ENCODE measurements at regions not wholly inside any gene's neighbourhood (a gene's known extent, or its start where the extent isn't known, plus 50 kb on each side); places are given as distances from the start of the nearest gene placed in this dataset.

DNA sequence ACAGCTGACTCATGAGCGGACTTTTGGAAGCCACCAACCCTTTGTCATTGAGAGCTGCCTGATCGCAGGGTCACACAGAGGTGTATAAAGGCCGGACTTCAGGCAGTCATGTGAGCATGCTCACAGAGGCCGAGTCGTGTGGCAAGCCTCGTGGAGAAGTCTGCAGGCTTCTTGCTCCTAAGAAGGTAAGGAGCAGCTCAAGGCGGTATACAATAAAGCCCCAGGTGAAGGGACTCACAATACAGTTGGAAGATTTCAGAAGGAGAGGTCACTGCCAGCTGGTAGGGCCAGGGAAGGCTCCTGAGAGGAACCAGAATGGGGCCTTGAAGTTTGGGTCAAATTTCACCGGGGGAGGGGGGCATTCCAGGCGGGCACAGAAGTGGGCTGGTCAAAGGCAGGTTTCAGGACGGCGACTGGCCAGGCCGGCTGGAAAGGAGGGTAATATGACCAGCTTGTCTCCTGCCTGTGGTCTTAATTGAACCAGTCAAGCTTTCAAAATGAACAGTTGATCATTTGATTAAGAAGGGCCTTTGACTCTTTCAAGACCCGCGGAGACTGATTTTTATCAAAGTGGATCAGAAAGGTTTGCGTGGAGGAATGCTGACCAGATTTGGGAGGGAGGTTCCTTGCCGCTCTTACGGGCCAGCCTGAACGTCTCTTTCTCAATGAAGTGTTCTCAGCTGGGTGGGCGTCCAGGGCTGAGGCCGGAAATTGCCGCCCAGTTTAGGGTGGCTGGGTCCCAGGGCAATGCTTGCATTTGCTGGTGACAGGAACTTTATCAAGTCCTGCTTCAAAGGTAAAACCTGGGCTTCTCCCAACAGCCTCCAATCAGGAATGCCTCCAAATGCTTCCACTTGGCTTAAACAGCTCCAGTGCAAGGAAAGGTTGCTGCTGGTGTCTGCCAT is 178.6 kb downstream of the EMX2 start:
- TF ChIP-seq POLR2A (IDR thresholded peaks at IDR 0.05; ENCODE audit: low read depth, low read length): no peak
- TF ChIP-seq EZH2 (IDR thresholded peaks at IDR 0.05; ENCODE audit: borderline replicate concordance, low read depth, low read length, severe bottlenecking): no peak
- TF ChIP-seq, protein P1, sequence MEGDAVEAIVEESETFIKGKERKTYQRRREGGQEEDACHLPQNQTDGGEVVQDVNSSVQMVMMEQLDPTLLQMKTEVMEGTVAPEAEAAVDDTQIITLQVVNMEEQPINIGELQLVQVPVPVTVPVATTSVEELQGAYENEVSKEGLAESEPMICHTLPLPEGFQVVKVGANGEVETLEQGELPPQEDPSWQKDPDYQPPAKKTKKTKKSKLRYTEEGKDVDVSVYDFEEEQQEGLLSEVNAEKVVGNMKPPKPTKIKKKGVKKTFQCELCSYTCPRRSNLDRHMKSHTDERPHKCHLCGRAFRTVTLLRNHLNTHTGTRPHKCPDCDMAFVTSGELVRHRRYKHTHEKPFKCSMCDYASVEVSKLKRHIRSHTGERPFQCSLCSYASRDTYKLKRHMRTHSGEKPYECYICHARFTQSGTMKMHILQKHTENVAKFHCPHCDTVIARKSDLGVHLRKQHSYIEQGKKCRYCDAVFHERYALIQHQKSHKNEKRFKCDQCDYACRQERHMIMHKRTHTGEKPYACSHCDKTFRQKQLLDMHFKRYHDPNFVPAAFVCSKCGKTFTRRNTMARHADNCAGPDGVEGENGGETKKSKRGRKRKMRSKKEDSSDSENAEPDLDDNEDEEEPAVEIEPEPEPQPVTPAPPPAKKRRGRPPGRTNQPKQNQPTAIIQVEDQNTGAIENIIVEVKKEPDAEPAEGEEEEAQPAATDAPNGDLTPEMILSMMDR (IDR thresholded peaks at IDR 0.05; ENCODE audit: extremely low read depth in 1 of 2, insufficient read depth in 1 of 2, low read depth in 1 of 2, low read length in 2 of 2): no peak
- no peak for TF ChIP-seq POLR2AphosphoS5 (IDR thresholded peaks at IDR 0.05; ENCODE audit: insufficient read depth, low read depth, low read length)

All from endothelial cell of umbilical vein (primary cell).